Stomach (tissue), 8 donors: ENCODE measurements at regions not wholly inside any gene's neighbourhood (a gene's known extent, or its start where the extent isn't known, plus 50 kb on each side); places are given as distances from the start of the nearest gene placed in this dataset.

Experiments
- DNase-seq, 2 donors: peaks; one replicate each; pipeline versions ENCODE4 v3.0.0 to v3.0.0-alpha.2; 2013 to 2019
- H3K27ac ChIP-seq, 5 donors: fragments of 200-600 bp in 4 of 5; sonication (generic) in 4 of 5; one replicate each; pipeline ENCODE4 v1.5.1; 2013 to 2019; ENCODE audit warnings: mild to moderate bottlenecking in 1 of 5, moderate library complexity in 1 of 5
- H3K27me3 ChIP-seq, 3 donors: fragments of 200-600 bp; sonication (generic); one replicate each; pipeline ENCODE4 v1.5.1; 2017 to 2019; ENCODE audit warnings: mixed run types in 1 of 3
- H3K36me3 ChIP-seq, 4 donors: fragments of 200-600 bp; sonication (generic); 1 replicate in 3 of 4; 2 replicates in 1 of 4; pipeline ENCODE4 v1.5.1; 2016 to 2019
- H3K4me1 ChIP-seq, 4 donors: fragments of 200-600 bp; sonication (generic); one replicate each; pipeline ENCODE4 v1.5.1; 2016 to 2019
- H3K4me3 ChIP-seq, 4 donors: fragments of 200-600 bp; sonication (generic) in 3 of 4; one replicate each; pipeline ENCODE4 v1.5.1; 2016 to 2019; ENCODE audit warnings: mild to moderate bottlenecking in 1 of 4
- H3K9me3 ChIP-seq, 4 donors: fragments of 200-600 bp; sonication (generic); one replicate each; pipeline ENCODE4 v1.5.1; 2016 to 2019
- CTCF ChIP-seq, 7 experiments: fragments of 450-650 bp in 4 of 7; fragments of 200-600 bp in 3 of 7; sonication (generic) in 3 of 7; IDR thresholded peaks; one replicate each; pipeline ENCODE4 v1.5.1; 2016 to 2019; ENCODE audit warnings: antibody characterized with exemption in 7 of 7, control low read depth in 2 of 7, mild to moderate bottlenecking in 1 of 7
- EP300 ChIP-seq: sonication (generic); formaldehyde crosslinking; IDR thresholded peaks from one replicate; pipeline ENCODE4 v1.6.1; 2017; ENCODE audit warnings: antibody characterized with exemption
- POLR2A ChIP-seq, 4 donors: fragments of 450-650 bp; IDR thresholded peaks; one replicate each; pipeline ENCODE4 v1.6.1; 2016; ENCODE audit warnings: antibody characterized with exemption in 4 of 4, control low read depth in 2 of 4, mild to moderate bottlenecking in 1 of 4, moderate library complexity in 1 of 4
- POLR2AphosphoS5 ChIP-seq, 3 donors: sonication (generic); formaldehyde crosslinking; IDR thresholded peaks; one replicate each; pipeline ENCODE4 v1.6.1; 2016; ENCODE audit warnings: antibody characterized with exemption in 3 of 3
- WGBS, 5 donors: extraction: QIAGEN DNeasy Blood & Tissue Kit in 3 of 5; methylation state at CpG; one replicate each; pipeline versions ENCODE4 v1.1.5 to v1.1.7; 2013 to 2018; 5-methylcytosine and 5-hydroxymethylcytosine counted together
- intact Hi-C: fragments of 100-400 bp; cut with DNase I; formaldehyde crosslinking; loops from one replicate; pipeline ENCODE4 v1.15.1; 2023; ENCODE audit warnings: low total_unique reads
- donor health status: healthy with polysubstance abuse.
- donor health status: Bipolar disorder and iron deficiency.
- donor health status: healthy.

GRCh38 chr1:195785830-195786229, 822.4 kb downstream of the KCNT2 start:
- DNase-seq: no peak
- intact Hi-C loops: no loop called here
- no peaks in the 10 kb centered on the region for H3K4me1 ChIP-seq
- no peaks in the 10 kb centered on the region for H3K27me3 ChIP-seq
- no peak for TF ChIP-seq EP300
- TF ChIP-seq POLR2AphosphoS5 (IDR thresholded peaks at IDR 0.05): no peak
- no peak for TF ChIP-seq CTCF (IDR thresholded peaks at IDR 0.05)
- no peak for TF ChIP-seq POLR2A (IDR thresholded peaks at IDR 0.05)
- 17 to 45% (median 25%) methylated on average over 1 of the region's 1 CpG for WGBS, 5 donors
- H3K9me3 ChIP-seq: peaks cover 0 to 4% (median 0%) of the 10 kb centered on the region in 4 donors
- no peak overlapping the region for H3K27ac ChIP-seq
- no peaks in the 10 kb centered on the region for H3K36me3 ChIP-seq
- H3K4me3 ChIP-seq: no peak overlapping the region

GRCh38 chr1:195773931-195774330, 834.3 kb downstream of the KCNT2 start:
- 85 to 95% (median 92%) methylated on average over 3 of the region's 3 CpGs for WGBS, 5 donors

GRCh38 chr1:195769461-195769860, 838.8 kb downstream of the KCNT2 start:
- intact Hi-C loops: no loop called here
- TF ChIP-seq CTCF (IDR thresholded peaks at IDR 0.05) (no peak), EP300 (no peak), POLR2AphosphoS5 (IDR thresholded peaks at IDR 0.05) (no peak), POLR2A (IDR thresholded peaks at IDR 0.05) (no peak)
- H3K36me3 ChIP-seq: no peaks in the 10 kb centered on the region
- H3K4me3 ChIP-seq: no peak overlapping the region
- no peak for DNase-seq
- no peaks in the 10 kb centered on the region for H3K9me3 ChIP-seq
- no peak overlapping the region for H3K27ac ChIP-seq
- no peaks in the 10 kb centered on the region for H3K4me1 ChIP-seq
- H3K27me3 ChIP-seq: no peaks in the 10 kb centered on the region

More at GRCh38 chr1:195773931-195774330, 834.3 kb downstream of the KCNT2 start:
- Histone ChIP-seq H3K4me1 (no peaks in the 10 kb centered on the region), H3K4me3 (no peak overlapping the region), H3K36me3 (no peaks in the 10 kb centered on the region), H3K27ac (no peak overlapping the region), H3K27me3 (no peaks in the 10 kb centered on the region), H3K9me3 (no peaks in the 10 kb centered on the region)
- TF ChIP-seq CTCF (IDR thresholded peaks at IDR 0.05) (no peak), EP300 (no peak), POLR2AphosphoS5 (IDR thresholded peaks at IDR 0.05) (no peak), POLR2A (IDR thresholded peaks at IDR 0.05) (no peak)
- DNase-seq: no peak
- intact Hi-C loops: no loop called here

GRCh38 chr1:195768936-195769335, 839.3 kb downstream of the KCNT2 start:
- Histone ChIP-seq H3K36me3 (no peaks in the 10 kb centered on the region), H3K27ac (no peak overlapping the region), H3K9me3 (peaks cover 0 to under 1% (median 0%) of the 10 kb centered on the region in 4 donors), H3K4me3 (no peak overlapping the region), H3K4me1 (no peaks in the 10 kb centered on the region), H3K27me3 (no peaks in the 10 kb centered on the region)
- intact Hi-C loops: no loop called here
- no peak for DNase-seq
- TF ChIP-seq POLR2A (IDR thresholded peaks at IDR 0.05): no peak
- TF ChIP-seq EP300: no peak
- no peak for TF ChIP-seq POLR2AphosphoS5 (IDR thresholded peaks at IDR 0.05)
- TF ChIP-seq CTCF (IDR thresholded peaks at IDR 0.05): no peak
